H9 (cell line): ENCODE measurements at regions not wholly inside any gene's neighbourhood (a gene's known extent, or its start where the extent isn't known, plus 50 kb on each side); places are given as distances from the start of the nearest gene placed in this dataset.

Source experiments
- DNase-seq: peaks from one replicate; pipeline ENCODE4 v3.0.0-alpha.2; 2017
- H2AFZ ChIP-seq: one replicate; pipeline ENCODE4 v1.6.1; 2013; ENCODE audit warnings: mild to moderate bottlenecking, low read length, control low read depth, moderate library complexity
- H2AK5ac ChIP-seq: 2 replicates; pipeline ENCODE4 v1.6.1; 2013; ENCODE audit warnings: low read length, control low read depth, mixed read lengths; ENCODE audit not compliant: insufficient read length
- H2BK120ac ChIP-seq: one replicate; pipeline ENCODE4 v1.6.1; 2013; ENCODE audit warnings: low read depth, mild to moderate bottlenecking, low read length, control low read depth, inconsistent platforms; ENCODE audit not compliant: poor library complexity, severe bottlenecking
- H2BK12ac ChIP-seq: 2 replicates; pipeline ENCODE4 v1.6.1; 2013; ENCODE audit warnings: low read length, control low read depth, mixed read lengths, low read depth; ENCODE audit not compliant: insufficient read length
- H2BK15ac ChIP-seq: 2 replicates; pipeline ENCODE4 v1.6.1; 2013; ENCODE audit warnings: low read depth, low read length, control low read depth
- H2BK20ac ChIP-seq: one replicate; pipeline ENCODE4 v1.6.1; 2013; ENCODE audit warnings: low read depth, mild to moderate bottlenecking, low read length, control low read depth, inconsistent platforms; ENCODE audit not compliant: poor library complexity, severe bottlenecking
- H2BK5ac ChIP-seq: 2 replicates; pipeline ENCODE4 v1.6.1; 2013; ENCODE audit warnings: low read length, control low read depth, mixed read lengths; ENCODE audit not compliant: insufficient read length
- H3K14ac ChIP-seq: 2 replicates; pipeline ENCODE4 v1.6.1; 2013; ENCODE audit warnings: low read length, control low read depth; ENCODE audit not compliant: insufficient read depth
- H3K18ac ChIP-seq: 2 replicates; pipeline ENCODE4 v1.6.1; 2013; ENCODE audit warnings: low read depth, mild to moderate bottlenecking, mixed read lengths, low read length, control low read depth; ENCODE audit not compliant: insufficient read length
- H3K23ac ChIP-seq: 2 replicates; pipeline ENCODE4 v1.6.1; 2013; ENCODE audit warnings: low read length, control low read depth, mixed read lengths, low read depth; ENCODE audit not compliant: insufficient read length
- H3K23me2 ChIP-seq: 2 replicates; pipeline ENCODE4 v1.6.1; 2013; ENCODE audit warnings: low read depth, mild to moderate bottlenecking, mixed read lengths, low read length, control low read depth; ENCODE audit not compliant: insufficient read length, poor library complexity, severe bottlenecking
- H3K27ac ChIP-seq: 2 replicates; pipeline ENCODE4 v1.5.1; 2013; ENCODE audit warnings: low read length, control low read depth, mixed read lengths, low read depth; ENCODE audit not compliant: insufficient read length
- H3K27me3 ChIP-seq: 2 replicates; pipeline ENCODE4 v1.6.1; 2013; ENCODE audit warnings: low read length, control low read depth, inconsistent platforms; ENCODE audit not compliant: insufficient read depth
- H3K4ac ChIP-seq: 2 replicates; pipeline ENCODE4 v1.6.1; 2013; ENCODE audit warnings: low read depth, mild to moderate bottlenecking, control low read depth, inconsistent platforms, low read length, moderate library complexity
- H3K4me1 ChIP-seq: 2 replicates; pipeline ENCODE4 v1.6.1; 2013; ENCODE audit warnings: low read length, control low read depth, inconsistent platforms; ENCODE audit not compliant: insufficient read depth
- H3K4me2 ChIP-seq: 2 replicates; pipeline ENCODE4 v1.6.1; 2013; ENCODE audit warnings: low read length, control low read depth, mixed read lengths; ENCODE audit not compliant: insufficient read length, insufficient read depth
- H3K56ac ChIP-seq: 2 replicates; pipeline ENCODE4 v1.6.1; 2013; ENCODE audit warnings: low read depth, mild to moderate bottlenecking, mixed read lengths, low read length, control low read depth; ENCODE audit not compliant: insufficient read length
- H3K79me1 ChIP-seq: 2 replicates; pipeline ENCODE4 v1.6.1; 2013; ENCODE audit warnings: low read depth, mild to moderate bottlenecking, moderate library complexity, low read length, control low read depth, inconsistent platforms; ENCODE audit not compliant: insufficient read depth, poor library complexity, severe bottlenecking
- H3K79me2 ChIP-seq: 2 replicates; pipeline ENCODE4 v1.6.1; 2013; ENCODE audit warnings: low read length, control low read depth, inconsistent platforms; ENCODE audit not compliant: insufficient read depth
- H3K9ac ChIP-seq: 2 replicates; pipeline ENCODE4 v1.6.1; 2013; ENCODE audit warnings: low read length, control low read depth, mixed read lengths; ENCODE audit not compliant: insufficient read length; ENCODE audit errors: extremely low read depth
- H3K9me3 ChIP-seq: one replicate; pipeline ENCODE4 v1.6.1; 2013; ENCODE audit warnings: low read depth, low read length, inconsistent platforms; ENCODE audit not compliant: control insufficient read depth
- H3T11ph ChIP-seq: one replicate; pipeline ENCODE4 v1.6.1; 2013; ENCODE audit warnings: mild to moderate bottlenecking, low read length, control low read depth, inconsistent platforms
- H4K20me1 ChIP-seq: one replicate; pipeline ENCODE4 v1.6.1; 2013; ENCODE audit not compliant: control insufficient read depth, insufficient read length, insufficient read depth
- H4K5ac ChIP-seq: 2 replicates; pipeline ENCODE4 v1.6.1; 2013; ENCODE audit warnings: low read depth, mild to moderate bottlenecking, mixed read lengths, low read length, control low read depth; ENCODE audit not compliant: insufficient read length
- H4K8ac ChIP-seq: replicated peaks from 2 replicates; pipeline ENCODE4 v1.6.1; 2013; ENCODE audit warnings: low read length, control low read depth, mixed read lengths, low read depth; ENCODE audit not compliant: insufficient read length
- H4K91ac ChIP-seq: 2 replicates; pipeline ENCODE4 v1.6.1; 2013; ENCODE audit warnings: low read depth, mild to moderate bottlenecking, moderate library complexity, mixed read lengths, low read length, control low read depth; ENCODE audit not compliant: insufficient read length
- H3K27ac Mint-ChIP-seq, 3 experiments: 2 replicates in 2 of 3; 3 replicates in 1 of 3; pipeline ENCODE4 v1.8.0; 2020 to 2021; ENCODE audit warnings: mixed read lengths in 3 of 3, mild to moderate bottlenecking in 1 of 3, moderate library complexity in 1 of 3
- H3K27me3 Mint-ChIP-seq: 2 replicates; pipeline ENCODE4 v1.8.0; 2021; ENCODE audit warnings: low read depth, mild to moderate bottlenecking, moderate library complexity, mixed read lengths
- H3K36me3 Mint-ChIP-seq, 3 experiments: 2 replicates in 2 of 3; 3 replicates in 1 of 3; pipeline ENCODE4 v1.8.0; 2020 to 2021; ENCODE audit warnings: low read depth in 3 of 3, mixed read lengths in 3 of 3; ENCODE audit not compliant: insufficient read depth in 1 of 3
- H3K4me1 Mint-ChIP-seq, 2 experiments: 2 replicates each; pipeline ENCODE4 v1.8.0; 2020; ENCODE audit warnings: mixed read lengths in 2 of 2
- H3K4me3 Mint-ChIP-seq, 2 experiments: 2 replicates in 1 of 2; 3 replicates in 1 of 2; pipeline ENCODE4 v1.8.0; 2020 to 2021; ENCODE audit warnings: mild to moderate bottlenecking in 2 of 2, mixed read lengths in 2 of 2, moderate library complexity in 1 of 2
- H3K9me3 Mint-ChIP-seq, 2 experiments: 2 replicates in 1 of 2; 3 replicates in 1 of 2; pipeline ENCODE4 v1.8.0; 2020; ENCODE audit warnings: mild to moderate bottlenecking in 2 of 2, mixed read lengths in 2 of 2, moderate library complexity in 1 of 2
- WGBS: extraction: QIAGEN DNeasy Blood & Tissue Kit; methylation state at CpG from one replicate; pipeline ENCODE4 v1.1.7; 2013; ENCODE audit warnings: missing lambda C conversion rate, low lambda C conversion rate, mixed read lengths; ENCODE audit not compliant: insufficient read length; ENCODE audit errors: extremely low coverage; 5-methylcytosine and 5-hydroxymethylcytosine counted together
- TF ChIP-seq, protein P1 (sequence below): fragments of 200-600 bp; sonication (generic); conservative IDR thresholded peaks from 3 replicates; pipeline ENCODE4 v1.8.0; 2021; ENCODE audit warnings: antibody characterized with exemption, mild to moderate bottlenecking

- Histone ChIP-seq H3K4ac (no peak overlapping the region), H3K4me2 (no peak overlapping the region), H2BK120ac (no peak overlapping the region), H2BK5ac (no peak overlapping the region), H3K79me1 (no peaks in the 10 kb centered on the region), H3K4me1 (0 out of 2 replicates have a peak, but pooled peaks cover 3% of the 10 kb centered on the region), H3K27ac (no peak overlapping the region), H3T11ph (no peak overlapping the region), H3K23me2 (no peaks in the 10 kb centered on the region), H4K5ac (no peak overlapping the region), H3K56ac (no peak overlapping the region), H4K91ac (no peak overlapping the region), H3K9me3 (no peaks in the 10 kb centered on the region), H2BK12ac (no peak overlapping the region), H2BK15ac (no peak overlapping the region), H3K79me2 (no peaks in the 10 kb centered on the region), H3K14ac (no peak overlapping the region), H4K20me1 (no peaks in the 10 kb centered on the region), H4K8ac (no peak overlapping the region), H2AK5ac (no peak overlapping the region), H2BK20ac (no peak overlapping the region), H2AFZ (no peak overlapping the region), H3K9ac (no peak overlapping the region), H3K18ac (no peak overlapping the region), H3K23ac (no peak overlapping the region), H3K27me3 (no peaks in the 10 kb centered on the region)
- DNase-seq: no peak
- no peak overlapping the region for H3K4me3 Mint-ChIP-seq
- H3K27ac Mint-ChIP-seq: no peak overlapping the region
- H3K27me3 Mint-ChIP-seq: no peaks in the 10 kb centered on the region
- TF ChIP-seq, protein P1, sequence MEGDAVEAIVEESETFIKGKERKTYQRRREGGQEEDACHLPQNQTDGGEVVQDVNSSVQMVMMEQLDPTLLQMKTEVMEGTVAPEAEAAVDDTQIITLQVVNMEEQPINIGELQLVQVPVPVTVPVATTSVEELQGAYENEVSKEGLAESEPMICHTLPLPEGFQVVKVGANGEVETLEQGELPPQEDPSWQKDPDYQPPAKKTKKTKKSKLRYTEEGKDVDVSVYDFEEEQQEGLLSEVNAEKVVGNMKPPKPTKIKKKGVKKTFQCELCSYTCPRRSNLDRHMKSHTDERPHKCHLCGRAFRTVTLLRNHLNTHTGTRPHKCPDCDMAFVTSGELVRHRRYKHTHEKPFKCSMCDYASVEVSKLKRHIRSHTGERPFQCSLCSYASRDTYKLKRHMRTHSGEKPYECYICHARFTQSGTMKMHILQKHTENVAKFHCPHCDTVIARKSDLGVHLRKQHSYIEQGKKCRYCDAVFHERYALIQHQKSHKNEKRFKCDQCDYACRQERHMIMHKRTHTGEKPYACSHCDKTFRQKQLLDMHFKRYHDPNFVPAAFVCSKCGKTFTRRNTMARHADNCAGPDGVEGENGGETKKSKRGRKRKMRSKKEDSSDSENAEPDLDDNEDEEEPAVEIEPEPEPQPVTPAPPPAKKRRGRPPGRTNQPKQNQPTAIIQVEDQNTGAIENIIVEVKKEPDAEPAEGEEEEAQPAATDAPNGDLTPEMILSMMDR: no peak
- peaks cover 6 to 7% of the 10 kb centered on the region in 2 experiments for H3K9me3 Mint-ChIP-seq
- H3K36me3 Mint-ChIP-seq: peaks cover 2 to 8% (median 4%) of the 10 kb centered on the region in 3 experiments; a peak in 4 of 7 replicates
- H3K4me1 Mint-ChIP-seq: peaks cover 11 to 17% of the 10 kb centered on the region in 2 experiments
- WGBS: no CpG with 5 or more reads among the region's 3 CpGs
Observed at GRCh38 chr7:68792351-68792750, 805.9 kb upstream of the AUTS2 start.
